A673 (cell line): ENCODE measurements at regions not wholly inside any gene's neighbourhood (a gene's known extent, or its start where the extent isn't known, plus 50 kb on each side); places are given as distances from the start of the nearest gene placed in this dataset.

Experiments used
- CTCF ChIP-seq: fragments of 300-800, 200-600 bp; sonication (generic); conservative IDR thresholded peaks from 2 replicates; pipeline ENCODE4 v1.5.1; 2017; ENCODE audit warnings: low read depth, mild to moderate bottlenecking, antibody characterized with exemption, low read length, moderate library complexity, mixed read lengths
- EZH2 ChIP-seq: fragments of 200-600 bp; sonication (generic); IDR thresholded peaks from 2 replicates; pipeline ENCODE4 v1.6.1; 2017; ENCODE audit warnings: borderline replicate concordance, low read depth, mild to moderate bottlenecking, mixed read lengths, antibody characterized with exemption, low read length; ENCODE audit not compliant: poor library complexity, severe bottlenecking

GRCh38 chr16:51458356-51459140, 307.5 kb upstream of the SALL1 start:
- no peak for TF ChIP-seq CTCF
- no peak for TF ChIP-seq EZH2
